ENCODE measurements at regions not wholly inside any gene's neighbourhood (a gene's known extent, or its start where the extent isn't known, plus 50 kb on each side); places are given as distances from the start of the nearest gene placed in this dataset.

GRCh38 chr3:153028381-153028780 lies 133.6 kb upstream of the RAP2B start:
- TF ChIP-seq POLR2AphosphoS5 (IDR thresholded peaks at IDR 0.05) (no peak), EZH2 (IDR thresholded peaks at IDR 0.05; ENCODE audit: borderline replicate concordance, insufficient read depth, low read length, poor library complexity, severe bottlenecking) (no peak), REST (IDR thresholded peaks at IDR 0.05; ENCODE audit: borderline replicate concordance) (no peak), RAD21 (conservative IDR thresholded peaks at IDR 0.05) (no peak), TAF1 (IDR thresholded peaks at IDR 0.05; ENCODE audit: low read depth) (no peak), MXI1 (conservative IDR thresholded peaks at IDR 0.05; ENCODE audit: poor library complexity, severe bottlenecking) (no peak), EP300 (conservative IDR thresholded peaks at IDR 0.05; ENCODE audit: poor library complexity, severe bottlenecking) (no peak), SMC3 (conservative IDR thresholded peaks at IDR 0.05; ENCODE audit: poor library complexity) (no peak)
- TF ChIP-seq, protein P1, sequence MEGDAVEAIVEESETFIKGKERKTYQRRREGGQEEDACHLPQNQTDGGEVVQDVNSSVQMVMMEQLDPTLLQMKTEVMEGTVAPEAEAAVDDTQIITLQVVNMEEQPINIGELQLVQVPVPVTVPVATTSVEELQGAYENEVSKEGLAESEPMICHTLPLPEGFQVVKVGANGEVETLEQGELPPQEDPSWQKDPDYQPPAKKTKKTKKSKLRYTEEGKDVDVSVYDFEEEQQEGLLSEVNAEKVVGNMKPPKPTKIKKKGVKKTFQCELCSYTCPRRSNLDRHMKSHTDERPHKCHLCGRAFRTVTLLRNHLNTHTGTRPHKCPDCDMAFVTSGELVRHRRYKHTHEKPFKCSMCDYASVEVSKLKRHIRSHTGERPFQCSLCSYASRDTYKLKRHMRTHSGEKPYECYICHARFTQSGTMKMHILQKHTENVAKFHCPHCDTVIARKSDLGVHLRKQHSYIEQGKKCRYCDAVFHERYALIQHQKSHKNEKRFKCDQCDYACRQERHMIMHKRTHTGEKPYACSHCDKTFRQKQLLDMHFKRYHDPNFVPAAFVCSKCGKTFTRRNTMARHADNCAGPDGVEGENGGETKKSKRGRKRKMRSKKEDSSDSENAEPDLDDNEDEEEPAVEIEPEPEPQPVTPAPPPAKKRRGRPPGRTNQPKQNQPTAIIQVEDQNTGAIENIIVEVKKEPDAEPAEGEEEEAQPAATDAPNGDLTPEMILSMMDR (IDR thresholded peaks at IDR 0.05; ENCODE audit: poor library complexity, severe bottlenecking) = no peak
- H3F3A ChIP-seq (ENCODE audit: insufficient read depth, low read length, poor library complexity, severe bottlenecking) = peaks cover 4% of the 10 kb centered on the region
- H3K4me3 ChIP-seq (ENCODE audit: low read length) = no peak overlapping the region
- no peaks in the 10 kb centered on the region for H3K9me2 ChIP-seq (ENCODE audit: insufficient read depth, low read length)
- H2AFZ ChIP-seq (ENCODE audit: low read depth, low read length) = no peak overlapping the region
- no peak overlapping the region for H3K9ac ChIP-seq (ENCODE audit: low read length)
- no peaks in the 10 kb centered on the region for H3K79me2 ChIP-seq (replicated peaks; ENCODE audit: insufficient read depth, low read length)
- no peak overlapping the region for H3K4me2 ChIP-seq (ENCODE audit: low read length)
- no peaks in the 10 kb centered on the region for H3K9me3 ChIP-seq (ENCODE audit: low read length)
- no peaks in the 10 kb centered on the region for H3K27me3 ChIP-seq (ENCODE audit: insufficient read depth, low read depth, low read length)
- H4K20me1 ChIP-seq (ENCODE audit: insufficient read depth) = no peaks in the 10 kb centered on the region
- no peak overlapping the region for H3K27ac ChIP-seq (ENCODE audit: low read length)
- H3K36me3 ChIP-seq (ENCODE audit: insufficient read depth, low read length) = no peaks in the 10 kb centered on the region

DNA sequence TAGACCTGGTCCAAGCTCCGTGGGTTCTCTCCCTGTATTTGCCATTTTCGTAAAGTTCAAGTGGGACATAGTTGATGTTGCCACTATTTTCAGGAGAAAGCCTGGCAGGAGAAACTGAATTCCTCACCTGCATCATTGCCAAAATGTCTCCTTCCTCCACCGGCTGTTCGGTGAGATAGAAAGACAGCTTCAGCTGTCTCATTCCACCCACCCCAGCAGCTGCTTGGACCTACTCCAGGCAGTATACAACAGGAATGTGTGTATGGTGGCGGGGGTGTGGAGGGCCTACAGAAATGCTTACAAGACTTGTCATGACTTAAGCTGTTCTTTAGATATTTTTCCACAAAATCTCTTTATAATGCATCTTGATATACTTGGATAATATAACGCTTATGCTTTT lies 132.7 kb upstream of the RAP2B start:
- no peaks in the 10 kb centered on the region for H3K36me3 ChIP-seq (ENCODE audit: insufficient read depth, low read length)
- H3K9ac ChIP-seq (ENCODE audit: low read length) = no peak overlapping the region
- no peak for TF ChIP-seq MXI1 (conservative IDR thresholded peaks at IDR 0.05; ENCODE audit: poor library complexity, severe bottlenecking)
- TF ChIP-seq EP300 (conservative IDR thresholded peaks at IDR 0.05; ENCODE audit: poor library complexity, severe bottlenecking) = no peak
- no peak for TF ChIP-seq EZH2 (IDR thresholded peaks at IDR 0.05; ENCODE audit: borderline replicate concordance, insufficient read depth, low read length, poor library complexity, severe bottlenecking)
- TF ChIP-seq RAD21 (conservative IDR thresholded peaks at IDR 0.05) = no peak
- TF ChIP-seq POLR2AphosphoS5 (IDR thresholded peaks at IDR 0.05) = no peak
- no peak for TF ChIP-seq SMC3 (conservative IDR thresholded peaks at IDR 0.05; ENCODE audit: poor library complexity)
- no peak for TF ChIP-seq TAF1 (IDR thresholded peaks at IDR 0.05; ENCODE audit: low read depth)
- no peak overlapping the region for H3K4me3 ChIP-seq (ENCODE audit: low read length)
- H4K20me1 ChIP-seq (ENCODE audit: insufficient read depth) = no peaks in the 10 kb centered on the region
- H3F3A ChIP-seq (ENCODE audit: insufficient read depth, low read length, poor library complexity, severe bottlenecking) = peaks cover 4% of the 10 kb centered on the region
- no peak overlapping the region for H3K4me2 ChIP-seq (ENCODE audit: low read length)
- H3K9me3 ChIP-seq (ENCODE audit: low read length) = no peaks in the 10 kb centered on the region
- no peaks in the 10 kb centered on the region for H3K27me3 ChIP-seq (ENCODE audit: insufficient read depth, low read depth, low read length)
- H3K27ac ChIP-seq (ENCODE audit: low read length) = no peak overlapping the region
- no peaks in the 10 kb centered on the region for H3K9me2 ChIP-seq (ENCODE audit: insufficient read depth, low read length)
- H2AFZ ChIP-seq (ENCODE audit: low read depth, low read length) = no peak overlapping the region
- no peaks in the 10 kb centered on the region for H3K79me2 ChIP-seq (replicated peaks; ENCODE audit: insufficient read depth, low read length)
